Activated CD8-positive, alpha-beta T cell treated with anti-CD3 and anti-CD28 coated beads, Interleukin-2, amount 10 ng/mL, durations not matched to agents 7 days and 5 days (primary cell): ENCODE measurements at regions not wholly inside any gene's neighbourhood (a gene's known extent, or its start where the extent isn't known, plus 50 kb on each side); places are given as distances from the start of the nearest gene placed in this dataset.

ENCODE experiments used
- ATAC-seq: fragments of 150-1000 bp; cut with Tn5 transposase; one replicate; pipeline ENCODE4 v1.10.0; 2021; ENCODE audit warnings: moderate library complexity
- CTCF ChIA-PET: fragments of 350-600 bp; sonication (Branson Sonifier 250); formaldehyde crosslinking; loops from one replicate; lab custom pipeline; 2021; ENCODE audit warnings: antibody characterized with exemption; lab: Charles Lee
- POLR2A ChIA-PET: fragments of 350-600 bp; sonication (Branson Sonifier 250); formaldehyde crosslinking; loops from one replicate; lab custom pipeline; 2021; ENCODE audit warnings: antibody characterized with exemption; lab: Charles Lee
- DNase-seq: peaks from one replicate; pipeline ENCODE4 v3.0.0-alpha.2; 2020
- H3K27ac Mint-ChIP-seq: one replicate; pipeline ENCODE4 v1.8.0; 2021; ENCODE audit warnings: mild to moderate bottlenecking, mixed read lengths
- H3K27me3 Mint-ChIP-seq: one replicate; pipeline ENCODE4 v1.8.0; 2021; ENCODE audit warnings: low read depth, mixed read lengths
- H3K36me3 Mint-ChIP-seq: one replicate; pipeline ENCODE4 v1.8.0; 2021; ENCODE audit warnings: low read depth, mixed read lengths
- H3K4me1 Mint-ChIP-seq: one replicate; pipeline ENCODE4 v1.8.0; 2021; ENCODE audit warnings: low read depth, mixed read lengths
- H3K4me3 Mint-ChIP-seq: one replicate; pipeline ENCODE4 v1.8.0; 2021; ENCODE audit warnings: mild to moderate bottlenecking, mixed read lengths
- H3K9me3 Mint-ChIP-seq: one replicate; pipeline ENCODE4 v1.8.0; 2022; ENCODE audit warnings: mixed read lengths; ENCODE audit not compliant: insufficient read depth

- CTCF ChIA-PET, result no interaction called here
- DNase-seq (no peak), ATAC-seq (no peak)
- Mint-ChIP-seq H3K27me3 (peaks cover 4% of the 10 kb centered on the region), H3K36me3 (no peaks in the 10 kb centered on the region), H3K9me3 (no peaks in the 10 kb centered on the region), H3K27ac (no peak overlapping the region), H3K4me3 (no peak overlapping the region), H3K4me1 (peaks cover 5% of the 10 kb centered on the region)
- POLR2A ChIA-PET, result no interaction called here
These were observed 330.4 kb downstream of the RBM26 start for GRCh38 chr13:79075703-79076102.

GRCh38 chr13:79070343-79070974 lies 335.6 kb downstream of the RBM26 start:
- DNase-seq, result no peak
- ChIA-PET CTCF (no interaction called here), POLR2A (no interaction called here)
- no peak for ATAC-seq
- Mint-ChIP-seq H3K36me3 (no peaks in the 10 kb centered on the region), H3K4me1 (no peaks in the 10 kb centered on the region), H3K9me3 (no peaks in the 10 kb centered on the region), H3K4me3 (no peak overlapping the region), H3K27ac (no peak overlapping the region), H3K27me3 (peaks cover 15% of the 10 kb centered on the region)

GRCh38 chr13:79062291-79062690 lies 343.8 kb downstream of the RBM26 start:
- no peak for DNase-seq
- no peak for ATAC-seq
- Mint-ChIP-seq H3K27me3 (peaks cover 10% of the 10 kb centered on the region), H3K4me1 (no peaks in the 10 kb centered on the region), H3K4me3 (no peak overlapping the region), H3K9me3 (no peaks in the 10 kb centered on the region), H3K27ac (no peak overlapping the region), H3K36me3 (no peaks in the 10 kb centered on the region)
- CTCF ChIA-PET, result no interaction called here
- POLR2A ChIA-PET, result no interaction called here

GRCh38 chr13:79060216-79060615 lies 345.8 kb downstream of the RBM26 start:
- ATAC-seq (no peak), DNase-seq (no peak)
- no peaks in the 10 kb centered on the region for H3K36me3 Mint-ChIP-seq
- CTCF ChIA-PET, result no interaction called here
- no peak overlapping the region for H3K27ac Mint-ChIP-seq
- H3K9me3 Mint-ChIP-seq, result no peaks in the 10 kb centered on the region
- no peak overlapping the region for H3K4me3 Mint-ChIP-seq
- POLR2A ChIA-PET, result no interaction called here
- no peaks in the 10 kb centered on the region for H3K4me1 Mint-ChIP-seq
- peaks cover 6% of the 10 kb centered on the region for H3K27me3 Mint-ChIP-seq

- Mint-ChIP-seq H3K4me1 (no peaks in the 10 kb centered on the region), H3K27ac (no peak overlapping the region), H3K36me3 (no peaks in the 10 kb centered on the region), H3K9me3 (no peaks in the 10 kb centered on the region), H3K27me3 (no peaks in the 10 kb centered on the region), H3K4me3 (no peak overlapping the region)
- DNase-seq, result no peak
- ChIA-PET CTCF (no interaction called here), POLR2A (no interaction called here)
- ATAC-seq, result no peak
These were observed 349.3 kb downstream of the RBM26 start for GRCh38 chr13:79056706-79057105.

- no peaks in the 10 kb centered on the region for H3K4me1 Mint-ChIP-seq
- H3K27ac Mint-ChIP-seq, result no peak overlapping the region
- no peak for ATAC-seq
- CTCF ChIA-PET, result no interaction called here
- POLR2A ChIA-PET, result no interaction called here
- no peak for DNase-seq
- H3K27me3 Mint-ChIP-seq, result peaks cover 2% of the 10 kb centered on the region
- H3K36me3 Mint-ChIP-seq, result no peaks in the 10 kb centered on the region
- no peak overlapping the region for H3K4me3 Mint-ChIP-seq
- no peaks in the 10 kb centered on the region for H3K9me3 Mint-ChIP-seq
These were observed 354.6 kb downstream of the RBM26 start for GRCh38 chr13:79051472-79051871.

GRCh38 chr13:79044415-79044814 lies 361.6 kb downstream of the RBM26 start:
- Mint-ChIP-seq H3K36me3 (no peaks in the 10 kb centered on the region), H3K27me3 (peaks cover 5% of the 10 kb centered on the region), H3K4me3 (no peak overlapping the region), H3K9me3 (no peaks in the 10 kb centered on the region), H3K4me1 (no peaks in the 10 kb centered on the region), H3K27ac (no peak overlapping the region)
- CTCF ChIA-PET, result no interaction called here
- POLR2A ChIA-PET, result no interaction called here
- ATAC-seq, result no peak
- DNase-seq, result no peak

- ATAC-seq (no peak), DNase-seq (no peak)
- Mint-ChIP-seq H3K36me3 (no peaks in the 10 kb centered on the region), H3K4me1 (no peaks in the 10 kb centered on the region), H3K4me3 (no peak overlapping the region), H3K27ac (no peak overlapping the region), H3K27me3 (peaks cover 3% of the 10 kb centered on the region), H3K9me3 (no peaks in the 10 kb centered on the region)
- CTCF ChIA-PET, result no interaction called here
- POLR2A ChIA-PET, result no interaction called here
These were observed 362.8 kb downstream of the RBM26 start for GRCh38 chr13:79043208-79043607.

- ChIA-PET CTCF (interaction anchor here (0.8 kb wide), 1 partner anchor 251 kb away, joined by 3 read pairs; no protein-coding TSS in a partner anchor), POLR2A (no interaction called here)
- Mint-ChIP-seq H3K27ac (no peak overlapping the region), H3K4me1 (no peaks in the 10 kb centered on the region), H3K36me3 (no peaks in the 10 kb centered on the region), H3K9me3 (no peaks in the 10 kb centered on the region), H3K27me3 (peaks cover 2% of the 10 kb centered on the region), H3K4me3 (no peak overlapping the region)
- DNase-seq (no peak), ATAC-seq (no peak)
These were observed 368.9 kb downstream of the RBM26 start for GRCh38 chr13:79037197-79037596.

- Mint-ChIP-seq H3K9me3 (no peaks in the 10 kb centered on the region), H3K36me3 (no peaks in the 10 kb centered on the region), H3K4me1 (no peaks in the 10 kb centered on the region), H3K4me3 (no peak overlapping the region), H3K27me3 (peaks cover 2% of the 10 kb centered on the region), H3K27ac (no peak overlapping the region)
- ChIA-PET CTCF (no interaction called here), POLR2A (interaction anchor here (0.6 kb wide), 1 partner anchor 838 kb away, joined by 3 read pairs; no protein-coding TSS in a partner anchor)
- DNase-seq, result no peak
- no peak for ATAC-seq
These were observed 371.7 kb downstream of the RBM26 start for GRCh38 chr13:79034341-79034740.

GRCh38 chr13:79030513-79030912 lies 371.6 kb upstream of the OBI1 start:
- H3K4me3 Mint-ChIP-seq, result no peak overlapping the region
- ATAC-seq, result no peak
- no peak for DNase-seq
- H3K4me1 Mint-ChIP-seq, result no peaks in the 10 kb centered on the region
- ChIA-PET POLR2A (no interaction called here), CTCF (no interaction called here)
- H3K27me3 Mint-ChIP-seq, result peaks cover 4% of the 10 kb centered on the region
- H3K27ac Mint-ChIP-seq, result no peak overlapping the region
- H3K36me3 Mint-ChIP-seq, result no peaks in the 10 kb centered on the region
- H3K9me3 Mint-ChIP-seq, result no peaks in the 10 kb centered on the region

- ChIA-PET CTCF (no interaction called here), POLR2A (no interaction called here)
- H3K4me1 Mint-ChIP-seq, result no peaks in the 10 kb centered on the region
- H3K9me3 Mint-ChIP-seq, result peaks cover 5% of the 10 kb centered on the region
- no peak overlapping the region for H3K4me3 Mint-ChIP-seq
- no peaks in the 10 kb centered on the region for H3K36me3 Mint-ChIP-seq
- DNase-seq (no peak), ATAC-seq (no peak)
- peaks cover 7% of the 10 kb centered on the region for H3K27me3 Mint-ChIP-seq
- H3K27ac Mint-ChIP-seq, result no peak overlapping the region
These were observed 359.2 kb upstream of the OBI1 start for GRCh38 chr13:79018166-79018565.

GRCh38 chr13:79011179-79011578 lies 352.2 kb upstream of the OBI1 start:
- H3K27ac Mint-ChIP-seq, result no peak overlapping the region
- ChIA-PET POLR2A (interaction anchor here (0.6 kb wide), 1 partner anchor 33 kb away, joined by 3 read pairs; no protein-coding TSS in a partner anchor), CTCF (interaction anchor here (0.6 kb wide), 1 partner anchor 117 kb away, joined by 3 read pairs; no protein-coding TSS in a partner anchor)

More at GRCh38 chr13:79011179-79011578, 352.2 kb upstream of the OBI1 start:
- H3K9me3 Mint-ChIP-seq, result no peaks in the 10 kb centered on the region
- no peak for ATAC-seq
- H3K36me3 Mint-ChIP-seq, result no peaks in the 10 kb centered on the region
- no peaks in the 10 kb centered on the region for H3K4me1 Mint-ChIP-seq
- DNase-seq, result no peak
- peaks cover 5% of the 10 kb centered on the region for H3K27me3 Mint-ChIP-seq
- H3K4me3 Mint-ChIP-seq, result no peak overlapping the region
